SK-N-SH (cell line): ENCODE measurements at regions not wholly inside any gene's neighbourhood (a gene's known extent, or its start where the extent isn't known, plus 50 kb on each side); places are given as distances from the start of the nearest gene placed in this dataset.

Experiments used
- CTCF ChIA-PET: fragments of 300-600, 350-600 bp; formaldehyde crosslinking; extraction: SDS; loops from one replicate; lab custom pipeline; 2021; lab: Yijun Ruan, JAX
- POLR2A ChIA-PET: fragments of 350-600 bp; sonication (Branson Sonifier 250); formaldehyde crosslinking; extraction: SDS; loops from one replicate; lab custom pipeline; 2020; ENCODE audit warnings: antibody characterized with exemption, inconsistent platforms; lab: Yijun Ruan, JAX
- DNase-seq: peaks from one replicate; pipeline ENCODE4 v3.0.0; 2012
- H2AFZ ChIP-seq: fragments of 200-600 bp; sonication (generic); 2 replicates; pipeline ENCODE4 v1.8.1; 2016; ENCODE audit warnings: antibody characterized with exemption, mild to moderate bottlenecking, low read depth
- H3F3A ChIP-seq: fragments of 200-600 bp; sonication (generic); replicated peaks from 2 replicates; pipeline ENCODE3; 2016; ENCODE audit warnings: antibody characterized with exemption, mild to moderate bottlenecking; ENCODE audit not compliant: insufficient read depth
- H3K27ac ChIP-seq, 2 experiments: fragments of 200-500 bp in 1 of 2; fragments of 200-600 bp in 1 of 2; sonication (Bioruptor generic) in 1 of 2; sonication (generic), shearing (Covaris generic) in 1 of 2; 2 replicates each; pipeline versions ENCODE4 v1.5.1 to v1.6.1; 2014 to 2016; ENCODE audit warnings: low read depth in 2 of 2, inconsistent platforms in 1 of 2, low read length in 1 of 2, mild to moderate bottlenecking in 1 of 2, mixed read lengths in 1 of 2
- H3K27me3 ChIP-seq: fragments of 200-600 bp; sonication (generic), shearing (Covaris generic); 2 replicates; pipeline ENCODE4 v1.6.1; 2016; ENCODE audit warnings: mixed run types; ENCODE audit not compliant: insufficient read depth
- H3K36me3 ChIP-seq, 2 experiments: fragments of 200-500 bp in 1 of 2; fragments of 200-600 bp in 1 of 2; sonication (Bioruptor generic) in 1 of 2; sonication (generic) in 1 of 2; replicated peaks in 1 of 2; 2 replicates each; pipeline versions ENCODE3 to v1.5.1; 2014 to 2016; ENCODE audit warnings: low read length in 1 of 2, mild to moderate bottlenecking in 1 of 2; ENCODE audit not compliant: insufficient read depth in 2 of 2, control insufficient read depth in 1 of 2
- H3K4me1 ChIP-seq, 2 experiments: fragments of 200-500 bp in 1 of 2; fragments of 200-600 bp in 1 of 2; sonication (Bioruptor generic) in 1 of 2; sonication (generic), shearing (Covaris generic) in 1 of 2; 2 replicates each; pipeline versions ENCODE4 v1.5.1 to v1.6.1; 2014 to 2016; ENCODE audit warnings: low read depth in 1 of 2, low read length in 1 of 2, mixed run types in 1 of 2; ENCODE audit not compliant: insufficient read depth in 2 of 2, control insufficient read depth in 1 of 2
- H3K4me2 ChIP-seq: fragments of 200-600 bp; sonication (generic), shearing (Covaris generic); 2 replicates; pipeline ENCODE4 v1.6.1; 2017; ENCODE audit warnings: mixed run types
- H3K4me3 ChIP-seq, 2 experiments: fragments of 200-500 bp in 1 of 2; fragments of 200-600 bp in 1 of 2; sonication (Bioruptor generic) in 1 of 2; sonication (generic), shearing (Covaris generic) in 1 of 2; 2 replicates each; pipeline versions ENCODE4 v1.5.1 to v1.8.1; 2014 to 2016; ENCODE audit warnings: low read depth in 2 of 2, inconsistent platforms in 1 of 2, low read length in 1 of 2, mild to moderate bottlenecking in 1 of 2, mixed read lengths in 1 of 2, moderate library complexity in 1 of 2
- H3K79me2 ChIP-seq: fragments of 200-600 bp; sonication (generic); 2 replicates; pipeline ENCODE4 v1.8.1; 2017; ENCODE audit warnings: mild to moderate bottlenecking; ENCODE audit not compliant: insufficient read depth
- H3K9ac ChIP-seq: fragments of 200-600 bp; sonication (generic); 2 replicates; pipeline ENCODE4 v1.6.1; 2017; ENCODE audit warnings: mixed run types
- H3K9me2 ChIP-seq: fragments of 200-600 bp; sonication (generic); 2 replicates; pipeline ENCODE4 v1.6.1; 2017; ENCODE audit warnings: mixed run types
- H3K9me3 ChIP-seq: fragments of 200-600 bp; sonication (generic); 2 replicates; pipeline ENCODE4 v1.6.1; 2017; ENCODE audit warnings: mixed run types, mild to moderate bottlenecking, moderate library complexity
- H4K20me1 ChIP-seq: fragments of 200-600 bp; sonication (generic); 2 replicates; pipeline ENCODE4 v1.6.1; 2017; ENCODE audit warnings: mild to moderate bottlenecking, mixed run types; ENCODE audit not compliant: insufficient read depth
- CHD2 ChIP-seq: fragments of 150-350 bp; IDR thresholded peaks from 2 replicates; pipeline ENCODE4 v1.6.1; 2018; ENCODE audit warnings: low read length; ENCODE audit not compliant: partially characterized antibody
- ELF1 ChIP-seq: IDR thresholded peaks from 2 replicates; pipeline ENCODE4 v1.4.0; 2012
- FOXM1 ChIP-seq: IDR thresholded peaks from 2 replicates; pipeline ENCODE4 v1.4.0; 2012; ENCODE audit warnings: low read depth, mild to moderate bottlenecking
- JUND ChIP-seq: IDR thresholded peaks from 2 replicates; pipeline ENCODE4 v1.4.0; 2012
- MXI1 ChIP-seq: IDR thresholded peaks from 2 replicates; pipeline ENCODE4 v1.6.1; 2012; ENCODE audit warnings: mild to moderate bottlenecking, low read depth, low read length, improper control_type of control experiment
- POLR2AphosphoS5 ChIP-seq: IDR thresholded peaks from 2 replicates; pipeline ENCODE4 v1.6.1; 2012; ENCODE audit warnings: low read depth, low read length
- RAD21 ChIP-seq: IDR thresholded peaks from 2 replicates; pipeline ENCODE4 v1.6.1; 2012; ENCODE audit warnings: mild to moderate bottlenecking, low read length
- RFX5 ChIP-seq: IDR thresholded peaks from 2 replicates; pipeline ENCODE4 v1.6.1; 2012; ENCODE audit warnings: mild to moderate bottlenecking, improper control_type of control experiment, low read length
- SIN3A ChIP-seq: IDR thresholded peaks from 2 replicates; pipeline ENCODE4 v1.6.1; 2012; ENCODE audit warnings: low read depth, mild to moderate bottlenecking, low read length, moderate library complexity, borderline replicate concordance
- TCF12 ChIP-seq: IDR thresholded peaks from 2 replicates; pipeline ENCODE4 v1.4.0; 2012
- TEAD4 ChIP-seq: IDR thresholded peaks from 2 replicates; pipeline ENCODE4 v1.4.0; 2012; ENCODE audit warnings: mild to moderate bottlenecking, borderline replicate concordance; ENCODE audit not compliant: insufficient read depth
- YY1 ChIP-seq: IDR thresholded peaks from 2 replicates; pipeline ENCODE4 v1.4.0; 2012; ENCODE audit warnings: low read depth, mild to moderate bottlenecking
- WGBS: methylation state at CpG from one replicate; pipeline ENCODE4 v1.1.6; 2017; ENCODE audit warnings: low lambda C conversion rate; 5-methylcytosine and 5-hydroxymethylcytosine counted together
- TF ChIP-seq, protein P1 (sequence below): IDR thresholded peaks from 2 replicates; pipeline ENCODE4 v1.4.0; 2012; ENCODE audit warnings: low read depth
- TF ChIP-seq, protein P2 (sequence below): IDR thresholded peaks from 2 replicates; pipeline ENCODE4 v1.6.1; 2012; ENCODE audit warnings: mild to moderate bottlenecking, low read depth, low read length, moderate library complexity
- TF ChIP-seq, protein P3 (sequence below): IDR thresholded peaks from 2 replicates; pipeline ENCODE4; 2012
- TF ChIP-seq, protein P4 (sequence below): fragments of 150-350 bp; IDR thresholded peaks from 2 replicates; pipeline ENCODE4 v1.6.1; 2017; ENCODE audit warnings: antibody characterized with exemption, low read length, low read depth, borderline replicate concordance

DNA sequence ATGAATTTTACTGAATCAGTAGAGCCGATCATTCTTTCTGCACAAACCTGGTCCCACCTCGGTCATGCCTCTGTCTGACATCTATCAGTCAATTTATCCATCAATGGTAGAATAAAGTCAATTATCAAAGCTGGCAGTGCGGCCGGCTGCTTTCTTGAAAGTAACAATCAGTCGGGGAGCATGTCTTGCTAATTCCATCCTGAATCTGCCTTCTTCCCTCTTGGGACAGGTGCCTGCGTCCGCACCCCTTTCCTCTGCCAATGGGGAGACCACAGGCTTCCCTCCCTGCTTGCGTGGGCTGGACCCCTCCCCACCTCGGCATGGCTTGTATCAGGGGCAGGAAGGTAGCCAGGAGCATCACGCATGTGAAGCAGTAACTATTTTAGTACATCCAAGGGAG is 962.9 kb downstream of the BRD1 start (continued):
- TF ChIP-seq POLR2AphosphoS5: no peak
- no peak for TF ChIP-seq JUND
- TF ChIP-seq ELF1: no peak
- no peak for TF ChIP-seq MXI1
- TF ChIP-seq, protein P1, sequence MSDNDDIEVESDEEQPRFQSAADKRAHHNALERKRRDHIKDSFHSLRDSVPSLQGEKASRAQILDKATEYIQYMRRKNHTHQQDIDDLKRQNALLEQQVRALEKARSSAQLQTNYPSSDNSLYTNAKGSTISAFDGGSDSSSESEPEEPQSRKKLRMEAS: no peak
- TF ChIP-seq CHD2: no peak
- TF ChIP-seq, protein P2, sequence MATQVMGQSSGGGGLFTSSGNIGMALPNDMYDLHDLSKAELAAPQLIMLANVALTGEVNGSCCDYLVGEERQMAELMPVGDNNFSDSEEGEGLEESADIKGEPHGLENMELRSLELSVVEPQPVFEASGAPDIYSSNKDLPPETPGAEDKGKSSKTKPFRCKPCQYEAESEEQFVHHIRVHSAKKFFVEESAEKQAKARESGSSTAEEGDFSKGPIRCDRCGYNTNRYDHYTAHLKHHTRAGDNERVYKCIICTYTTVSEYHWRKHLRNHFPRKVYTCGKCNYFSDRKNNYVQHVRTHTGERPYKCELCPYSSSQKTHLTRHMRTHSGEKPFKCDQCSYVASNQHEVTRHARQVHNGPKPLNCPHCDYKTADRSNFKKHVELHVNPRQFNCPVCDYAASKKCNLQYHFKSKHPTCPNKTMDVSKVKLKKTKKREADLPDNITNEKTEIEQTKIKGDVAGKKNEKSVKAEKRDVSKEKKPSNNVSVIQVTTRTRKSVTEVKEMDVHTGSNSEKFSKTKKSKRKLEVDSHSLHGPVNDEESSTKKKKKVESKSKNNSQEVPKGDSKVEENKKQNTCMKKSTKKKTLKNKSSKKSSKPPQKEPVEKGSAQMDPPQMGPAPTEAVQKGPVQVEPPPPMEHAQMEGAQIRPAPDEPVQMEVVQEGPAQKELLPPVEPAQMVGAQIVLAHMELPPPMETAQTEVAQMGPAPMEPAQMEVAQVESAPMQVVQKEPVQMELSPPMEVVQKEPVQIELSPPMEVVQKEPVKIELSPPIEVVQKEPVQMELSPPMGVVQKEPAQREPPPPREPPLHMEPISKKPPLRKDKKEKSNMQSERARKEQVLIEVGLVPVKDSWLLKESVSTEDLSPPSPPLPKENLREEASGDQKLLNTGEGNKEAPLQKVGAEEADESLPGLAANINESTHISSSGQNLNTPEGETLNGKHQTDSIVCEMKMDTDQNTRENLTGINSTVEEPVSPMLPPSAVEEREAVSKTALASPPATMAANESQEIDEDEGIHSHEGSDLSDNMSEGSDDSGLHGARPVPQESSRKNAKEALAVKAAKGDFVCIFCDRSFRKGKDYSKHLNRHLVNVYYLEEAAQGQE: no peak

DNA sequence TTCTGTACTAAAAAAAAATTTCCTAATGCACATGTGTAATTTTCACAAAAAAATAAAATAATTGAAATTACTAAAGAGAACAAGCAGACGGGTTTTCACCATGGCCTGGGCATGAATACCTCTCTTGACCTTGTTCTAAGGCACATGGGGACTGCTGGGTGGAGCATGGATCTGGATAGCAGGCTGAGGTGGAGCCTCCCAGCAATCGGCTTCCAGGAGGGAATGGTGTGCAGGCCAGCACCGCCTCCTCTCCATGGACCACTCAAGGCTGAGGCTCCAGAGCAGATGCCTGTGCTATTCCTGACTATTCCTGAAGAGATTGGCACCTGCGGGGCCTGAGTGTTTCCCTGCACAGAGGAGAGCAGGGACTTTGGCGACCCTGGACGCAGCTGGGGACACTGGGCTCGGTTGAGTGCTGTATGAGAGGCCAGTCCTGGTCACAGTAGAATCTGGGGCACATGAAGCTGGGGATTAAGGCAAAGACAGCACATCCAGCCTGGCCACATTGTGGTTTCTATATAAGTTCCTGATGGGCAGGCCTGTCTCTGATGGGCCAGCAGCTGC is 963.6 kb downstream of the BRD1 start:
- Histone ChIP-seq H3K4me2 (no peak overlapping the region), H4K20me1 (no peaks in the 10 kb centered on the region), H3K9me2 (no peaks in the 10 kb centered on the region), H3K4me1 (peaks cover 0 to 11% of the 10 kb centered on the region in 2 experiments; a peak in 1 of 4 replicates), H3K27me3 (no peaks in the 10 kb centered on the region), H2AFZ (no peak overlapping the region), H3K4me3 (no peak overlapping the region), H3F3A (no peaks in the 10 kb centered on the region), H3K27ac (no peak overlapping the region), H3K9me3 (no peaks in the 10 kb centered on the region), H3K36me3 (no peaks in the 10 kb centered on the region), H3K9ac (no peak overlapping the region), H3K79me2 (no peaks in the 10 kb centered on the region)
- no peak for DNase-seq
- POLR2A ChIA-PET: no interaction called here
- 16% methylated on average over 5 of the region's 7 CpGs for WGBS
- TF ChIP-seq RFX5 (no peak), YY1 (no peak), TCF12 (no peak), ELF1 (no peak), FOXM1 (no peak), RAD21 (no peak), TEAD4 (no peak), SIN3A (no peak)
- TF ChIP-seq, protein P3, sequence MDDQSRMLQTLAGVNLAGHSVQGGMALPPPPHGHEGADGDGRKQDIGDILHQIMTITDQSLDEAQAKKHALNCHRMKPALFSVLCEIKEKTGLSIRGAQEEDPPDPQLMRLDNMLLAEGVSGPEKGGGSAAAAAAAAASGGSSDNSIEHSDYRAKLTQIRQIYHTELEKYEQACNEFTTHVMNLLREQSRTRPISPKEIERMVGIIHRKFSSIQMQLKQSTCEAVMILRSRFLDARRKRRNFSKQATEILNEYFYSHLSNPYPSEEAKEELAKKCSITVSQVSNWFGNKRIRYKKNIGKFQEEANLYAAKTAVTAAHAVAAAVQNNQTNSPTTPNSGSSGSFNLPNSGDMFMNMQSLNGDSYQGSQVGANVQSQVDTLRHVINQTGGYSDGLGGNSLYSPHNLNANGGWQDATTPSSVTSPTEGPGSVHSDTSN: no peak
- TF ChIP-seq, protein P4, sequence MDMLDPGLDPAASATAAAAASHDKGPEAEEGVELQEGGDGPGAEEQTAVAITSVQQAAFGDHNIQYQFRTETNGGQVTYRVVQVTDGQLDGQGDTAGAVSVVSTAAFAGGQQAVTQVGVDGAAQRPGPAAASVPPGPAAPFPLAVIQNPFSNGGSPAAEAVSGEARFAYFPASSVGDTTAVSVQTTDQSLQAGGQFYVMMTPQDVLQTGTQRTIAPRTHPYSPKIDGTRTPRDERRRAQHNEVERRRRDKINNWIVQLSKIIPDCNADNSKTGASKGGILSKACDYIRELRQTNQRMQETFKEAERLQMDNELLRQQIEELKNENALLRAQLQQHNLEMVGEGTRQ: no peak
- CTCF ChIA-PET: no interaction called here
